ENCODE measurements at regions not wholly inside any gene's neighbourhood (a gene's known extent, or its start where the extent isn't known, plus 50 kb on each side); places are given as distances from the start of the nearest gene placed in this dataset.
A peak's percentile ranks its signal among the peaks of the same experiment; 100 is the strongest.

- H3K27ac Mint-ChIP-seq = peak overlapping the region in 1 of 3 experiments; percentile 7
- H3K9me3 Mint-ChIP-seq = peaks cover 18% of the 10 kb centered on the region
- H3K4me3 Mint-ChIP-seq = no peak overlapping the region
- TF ChIP-seq CTCF (IDR thresholded peaks at IDR 0.05; ENCODE audit: unreplicated experiment in 3 of 3) = no peak
- peaks cover 5% of the 10 kb centered on the region for H3K36me3 Mint-ChIP-seq (ENCODE audit: low read depth)
- peaks cover 5% of the 10 kb centered on the region for H3K4me1 Mint-ChIP-seq
- H3K27me3 Mint-ChIP-seq (ENCODE audit: low read depth) = peaks cover 32% of the 10 kb centered on the region
Observed at GRCh38 chr2:121021685-121022084, 263.3 kb downstream of the TFCP2L1 start.

GRCh38 chr2:121028577-121028976 is 256.4 kb downstream of the TFCP2L1 start:
- H3K36me3 Mint-ChIP-seq (ENCODE audit: low read depth) = peaks cover 5% of the 10 kb centered on the region
- peaks cover 34% of the 10 kb centered on the region for H3K27me3 Mint-ChIP-seq (ENCODE audit: low read depth)
- no peak overlapping the region for H3K27ac Mint-ChIP-seq
- H3K4me3 Mint-ChIP-seq = no peak overlapping the region
- H3K4me1 Mint-ChIP-seq = no peaks in the 10 kb centered on the region
- no peak for TF ChIP-seq CTCF (IDR thresholded peaks at IDR 0.05; ENCODE audit: unreplicated experiment in 3 of 3)
- peaks cover 21% of the 10 kb centered on the region for H3K9me3 Mint-ChIP-seq

- Mint-ChIP-seq H3K4me3 (no peak overlapping the region), H3K27ac (no peak overlapping the region), H3K9me3 (peaks cover 9% of the 10 kb centered on the region)
Observed at GRCh38 chr2:121030523-121030922, 254.5 kb downstream of the TFCP2L1 start.

GRCh38 chr2:121031568-121032340 is 253.2 kb downstream of the TFCP2L1 start:
- H3K9me3 Mint-ChIP-seq = peaks cover 3% of the 10 kb centered on the region
- no peaks in the 10 kb centered on the region for H3K36me3 Mint-ChIP-seq (ENCODE audit: low read depth)
- H3K4me3 Mint-ChIP-seq = no peak overlapping the region
- H3K4me1 Mint-ChIP-seq = peaks cover 10% of the 10 kb centered on the region
- H3K27ac Mint-ChIP-seq = no peak overlapping the region
- peaks cover 36% of the 10 kb centered on the region for H3K27me3 Mint-ChIP-seq (ENCODE audit: low read depth)
- TF ChIP-seq CTCF (IDR thresholded peaks at IDR 0.05; ENCODE audit: unreplicated experiment in 3 of 3) = no peak

More at GRCh38 chr2:121030523-121030922, 254.5 kb downstream of the TFCP2L1 start:
- H3K36me3 Mint-ChIP-seq (ENCODE audit: low read depth) = no peaks in the 10 kb centered on the region
- TF ChIP-seq CTCF (IDR thresholded peaks at IDR 0.05; ENCODE audit: unreplicated experiment in 3 of 3) = no peak
- peaks cover 39% of the 10 kb centered on the region for H3K27me3 Mint-ChIP-seq (ENCODE audit: low read depth)
- H3K4me1 Mint-ChIP-seq = peaks cover under 1% of the 10 kb centered on the region

GRCh38 chr2:121033461-121033996 is 251.5 kb downstream of the TFCP2L1 start:
- Mint-ChIP-seq H3K4me3 (no peak overlapping the region), H3K27me3 (ENCODE audit: low read depth) (peaks cover 34% of the 10 kb centered on the region), H3K4me1 (peaks cover 10% of the 10 kb centered on the region), H3K27ac (peak overlapping the region in 1 of 3 experiments; percentile 46), H3K9me3 (peaks cover 2% of the 10 kb centered on the region), H3K36me3 (ENCODE audit: low read depth) (no peaks in the 10 kb centered on the region)
- no peak for TF ChIP-seq CTCF (IDR thresholded peaks at IDR 0.05; ENCODE audit: unreplicated experiment in 3 of 3)

GRCh38 chr2:121034551-121034950 is 250.5 kb downstream of the TFCP2L1 start:
- no peak overlapping the region for H3K4me3 Mint-ChIP-seq
- no peaks in the 10 kb centered on the region for H3K9me3 Mint-ChIP-seq
- no peaks in the 10 kb centered on the region for H3K36me3 Mint-ChIP-seq (ENCODE audit: low read depth)
- no peak for TF ChIP-seq CTCF (IDR thresholded peaks at IDR 0.05; ENCODE audit: unreplicated experiment in 3 of 3)
- no peak overlapping the region for H3K27ac Mint-ChIP-seq
- H3K27me3 Mint-ChIP-seq (ENCODE audit: low read depth) = peaks cover 30% of the 10 kb centered on the region
- peaks cover 19% of the 10 kb centered on the region for H3K4me1 Mint-ChIP-seq

Data from nephron (organoid).